Fibroblast of mammary gland (primary cell): ENCODE measurements at regions not wholly inside any gene's neighbourhood (a gene's known extent, or its start where the extent isn't known, plus 50 kb on each side); places are given as distances from the start of the nearest gene placed in this dataset.

ENCODE experiments used
- DNase-seq: peaks from one replicate; pipeline ENCODE4 v3.0.0-alpha.2; 2010; ENCODE audit warnings: low read depth
- H3K4me3 ChIP-seq: 2 replicates; pipeline ENCODE4 v1.5.1; 2011; ENCODE audit warnings: low read depth, mild to moderate bottlenecking, low read length, moderate library complexity; ENCODE audit not compliant: control insufficient read depth
- TF ChIP-seq, protein P1 (sequence below): conservative IDR thresholded peaks from 2 replicates; pipeline ENCODE4 v1.5.1; 2011; ENCODE audit warnings: low read depth, low read length, inconsistent platforms; ENCODE audit not compliant: control insufficient read depth, insufficient read depth

DNA sequence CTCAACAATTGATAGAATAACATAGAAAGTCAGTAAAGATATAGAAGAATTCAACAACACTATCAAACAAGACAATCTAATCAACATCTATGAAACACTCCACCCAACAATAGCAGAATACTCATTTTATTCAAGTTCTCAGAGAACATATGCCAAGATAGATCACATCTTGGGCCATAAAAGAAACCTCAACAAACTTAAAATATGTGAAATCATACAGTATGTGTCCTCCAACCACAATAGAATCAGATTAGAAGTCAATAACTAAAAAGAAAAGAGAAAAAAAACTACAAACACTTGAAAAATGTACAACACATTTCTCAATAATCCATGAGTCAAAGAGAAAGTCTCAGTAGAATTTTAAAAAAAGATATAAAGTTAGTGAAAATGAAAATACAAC, 78.6 kb upstream of the LDB2 start:
- TF ChIP-seq, protein P1, sequence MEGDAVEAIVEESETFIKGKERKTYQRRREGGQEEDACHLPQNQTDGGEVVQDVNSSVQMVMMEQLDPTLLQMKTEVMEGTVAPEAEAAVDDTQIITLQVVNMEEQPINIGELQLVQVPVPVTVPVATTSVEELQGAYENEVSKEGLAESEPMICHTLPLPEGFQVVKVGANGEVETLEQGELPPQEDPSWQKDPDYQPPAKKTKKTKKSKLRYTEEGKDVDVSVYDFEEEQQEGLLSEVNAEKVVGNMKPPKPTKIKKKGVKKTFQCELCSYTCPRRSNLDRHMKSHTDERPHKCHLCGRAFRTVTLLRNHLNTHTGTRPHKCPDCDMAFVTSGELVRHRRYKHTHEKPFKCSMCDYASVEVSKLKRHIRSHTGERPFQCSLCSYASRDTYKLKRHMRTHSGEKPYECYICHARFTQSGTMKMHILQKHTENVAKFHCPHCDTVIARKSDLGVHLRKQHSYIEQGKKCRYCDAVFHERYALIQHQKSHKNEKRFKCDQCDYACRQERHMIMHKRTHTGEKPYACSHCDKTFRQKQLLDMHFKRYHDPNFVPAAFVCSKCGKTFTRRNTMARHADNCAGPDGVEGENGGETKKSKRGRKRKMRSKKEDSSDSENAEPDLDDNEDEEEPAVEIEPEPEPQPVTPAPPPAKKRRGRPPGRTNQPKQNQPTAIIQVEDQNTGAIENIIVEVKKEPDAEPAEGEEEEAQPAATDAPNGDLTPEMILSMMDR = no peak
- DNase-seq = no peak
- no peak overlapping the region for H3K4me3 ChIP-seq

DNA sequence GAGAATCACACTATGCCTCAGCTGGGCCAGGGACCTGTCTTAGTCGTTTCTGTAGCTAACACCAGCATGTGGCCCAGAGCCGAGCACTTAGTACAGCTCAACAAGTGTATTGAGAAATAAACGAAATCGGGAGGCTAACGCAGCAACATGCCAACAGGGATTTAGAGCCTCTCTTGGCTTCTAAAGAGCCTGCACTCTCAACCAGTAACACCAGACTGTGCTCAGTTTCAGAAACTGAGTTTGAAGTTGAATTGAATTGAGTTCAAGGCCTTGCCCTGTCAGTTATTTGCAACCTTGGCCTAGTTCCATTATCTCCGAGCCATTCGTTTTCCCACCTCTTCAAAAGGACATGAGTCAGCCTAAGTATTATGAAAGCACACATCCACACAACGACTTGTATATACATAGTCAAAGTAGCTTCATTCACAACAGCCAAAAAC, 71.3 kb upstream of the LDB2 start:
- peak; percentile 91 for DNase-seq

DNA sequence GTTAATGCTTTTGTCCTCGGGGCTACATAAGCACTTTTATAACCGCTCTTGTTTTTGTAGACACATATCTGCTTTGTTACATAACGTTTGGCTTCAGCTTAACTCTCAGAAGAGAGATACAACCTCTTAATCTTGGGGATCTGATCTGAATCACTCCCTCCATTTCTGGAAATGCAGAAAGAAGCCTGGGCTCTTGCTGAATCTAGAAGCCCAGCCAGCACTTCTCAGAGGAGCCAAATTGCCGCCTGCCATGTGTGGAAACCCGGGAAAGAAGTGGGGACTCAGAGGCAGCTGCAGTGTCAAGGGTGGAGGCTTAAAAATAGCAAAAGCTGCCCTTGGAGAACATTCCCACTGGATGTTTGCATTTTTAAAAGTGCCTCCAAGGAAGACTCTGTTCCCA, 69.3 kb upstream of the LDB2 start:
- TF ChIP-seq, protein P1 = no peak

More for the DNA sequence above, 71.3 kb upstream of the LDB2 start:
- TF ChIP-seq, protein P1 = no peak
- no peak overlapping the region for H3K4me3 ChIP-seq

DNA sequence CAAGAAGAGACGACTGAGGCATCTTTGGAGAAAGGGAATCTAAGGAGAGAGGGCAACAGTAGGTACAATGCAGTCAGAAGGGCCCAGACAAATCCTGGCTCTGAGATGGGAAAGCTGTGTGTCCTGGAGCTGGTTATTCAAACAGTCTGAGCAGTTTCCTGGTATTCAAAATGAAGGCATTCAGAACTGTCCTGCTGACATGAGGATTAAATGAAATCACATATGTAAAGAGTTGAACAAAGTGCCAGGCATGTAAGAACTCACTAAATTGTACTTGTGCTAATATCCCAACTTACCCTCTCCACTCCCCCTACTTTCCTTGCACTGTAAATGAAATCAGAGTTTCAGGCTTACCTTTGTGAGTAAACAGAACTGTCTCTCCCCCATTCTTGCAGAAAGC, 60.9 kb upstream of the LDB2 start:
- TF ChIP-seq, protein P1 = no peak
- no peak overlapping the region for H3K4me3 ChIP-seq

More for the DNA sequence above, 69.3 kb upstream of the LDB2 start:
- H3K4me3 ChIP-seq = no peak overlapping the region
- DNase-seq = no peak

DNA sequence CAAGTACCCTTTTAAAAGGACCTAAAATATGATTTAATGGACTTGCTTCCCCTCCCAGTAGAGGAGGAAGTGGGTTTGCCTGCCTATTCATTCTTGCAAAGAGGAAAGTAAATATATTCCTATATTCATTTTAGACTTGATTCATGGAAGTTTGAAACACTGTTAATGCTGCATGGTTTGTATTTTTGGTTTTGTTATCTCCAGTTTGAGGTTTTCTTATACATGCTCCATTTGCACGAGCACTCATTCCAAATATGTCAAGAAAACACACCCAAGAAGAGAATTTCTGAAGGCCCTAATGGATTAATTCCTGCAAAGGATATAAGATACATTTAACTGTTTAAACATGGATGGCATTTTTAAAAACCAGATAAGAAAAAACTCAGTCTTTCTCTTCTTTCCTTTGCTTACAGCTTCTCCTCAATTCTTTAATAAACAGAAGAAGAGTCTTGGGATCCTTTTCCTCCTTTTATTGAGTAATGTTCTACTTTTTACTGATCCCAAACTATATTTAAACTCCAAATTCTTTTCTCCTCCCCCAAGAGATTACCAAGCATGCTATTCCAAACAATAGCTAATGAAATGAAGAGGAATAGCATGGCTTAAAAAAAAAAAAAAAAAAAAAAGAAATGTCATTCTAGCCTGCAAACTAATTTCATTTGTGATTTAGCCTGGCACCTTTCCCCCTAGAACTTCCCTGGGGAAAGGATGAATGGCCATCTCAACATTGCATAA, 54.6 kb upstream of the LDB2 start:
- TF ChIP-seq, protein P1 = no peak
- DNase-seq = no peak
- no peak overlapping the region for H3K4me3 ChIP-seq

More for the DNA sequence above, 60.9 kb upstream of the LDB2 start:
- no peak for DNase-seq

DNA sequence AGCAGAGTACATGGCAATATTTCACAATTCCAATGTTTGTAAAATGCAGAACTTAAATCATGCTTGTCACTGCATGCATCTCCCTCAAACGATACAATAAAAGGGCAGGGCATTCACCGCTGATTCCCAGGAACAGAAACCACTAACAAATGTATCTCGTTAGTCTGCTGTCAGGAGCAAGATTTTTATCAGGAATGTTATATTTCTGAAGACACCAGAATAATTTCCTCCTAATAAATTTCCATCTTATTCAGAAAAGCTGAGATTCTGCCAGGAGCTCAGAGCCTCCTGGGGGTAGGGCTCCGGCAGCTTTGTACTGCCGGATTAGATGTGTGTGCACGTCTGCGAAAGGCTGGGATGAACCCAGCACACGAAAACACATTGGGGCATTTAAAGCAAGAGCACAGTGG, 54.0 kb upstream of the LDB2 start:
- no peak overlapping the region for H3K4me3 ChIP-seq
- TF ChIP-seq, protein P1 = no peak

More for the DNA sequence above, 54.0 kb upstream of the LDB2 start:
- no peak for DNase-seq
